Loucy (cell line): ENCODE measurements at regions not wholly inside any gene's neighbourhood (a gene's known extent, or its start where the extent isn't known, plus 50 kb on each side); places are given as distances from the start of the nearest gene placed in this dataset.

Experiments used
- CTCF ChIP-seq: fragments of 200-600 bp; sonication (generic); conservative IDR thresholded peaks from 2 replicates; pipeline ENCODE4 v1.5.1; 2014; ENCODE audit warnings: mild to moderate bottlenecking, antibody characterized with exemption, low read length
- EZH2phosphoT487 ChIP-seq: fragments of 200-600 bp; IDR thresholded peaks from 2 replicates; pipeline ENCODE4 v1.6.1; 2018; ENCODE audit warnings: antibody characterized with exemption, mild to moderate bottlenecking, moderate library complexity, borderline replicate concordance

GRCh38 chr1:221063651-221064050 is 184.4 kb downstream of the HLX start:
- TF ChIP-seq CTCF: no peak
- TF ChIP-seq EZH2phosphoT487: no peak
